Karpas-422 (cell line): ENCODE measurements at regions not wholly inside any gene's neighbourhood (a gene's known extent, or its start where the extent isn't known, plus 50 kb on each side); places are given as distances from the start of the nearest gene placed in this dataset.
A peak's percentile ranks its signal among the peaks of the same experiment; 100 is the strongest.
"Not testable (repeated sequence)": the region's sequence is repeated elsewhere in the genome, so short reads cannot be mapped to it uniquely, and the experiment has no call there.

ENCODE experiments used
- DNase-seq: peaks from one replicate; pipeline ENCODE4 v3.0.0-alpha.2; 2015
- H2AFZ ChIP-seq: fragments of 200-600 bp; sonication (generic); 2 replicates; pipeline ENCODE4 v1.6.1; 2014; ENCODE audit warnings: antibody characterized with exemption, low read length, mixed read lengths
- H3K27ac ChIP-seq: fragments of 200-600 bp; sonication (generic); 2 replicates; pipeline ENCODE4 v1.5.1; 2014; ENCODE audit warnings: mild to moderate bottlenecking, low read length, moderate library complexity
- H3K27me3 ChIP-seq: fragments of 200-600 bp; sonication (generic); 2 replicates; pipeline ENCODE4 v1.6.1; 2014; ENCODE audit warnings: low read length, mixed read lengths
- H3K36me3 ChIP-seq: fragments of 200-600 bp; sonication (generic); 2 replicates; pipeline ENCODE4 v1.6.1; 2014; ENCODE audit warnings: low read length, mixed read lengths; ENCODE audit not compliant: insufficient read depth
- H3K4me1 ChIP-seq: fragments of 200-600 bp; sonication (generic); 2 replicates; pipeline ENCODE4 v1.6.1; 2014; ENCODE audit warnings: mild to moderate bottlenecking, low read length, mixed read lengths
- H3K4me2 ChIP-seq: fragments of 200-600 bp; sonication (generic); 2 replicates; pipeline ENCODE4 v1.6.1; 2014; ENCODE audit warnings: low read length, low read depth, mild to moderate bottlenecking; ENCODE audit not compliant: poor library complexity, severe bottlenecking
- H3K4me3 ChIP-seq: fragments of 200-600 bp; sonication (generic); 2 replicates; pipeline ENCODE4 v1.5.1; 2014; ENCODE audit warnings: mild to moderate bottlenecking, antibody characterized with exemption, low read length, mixed read lengths
- H3K79me2 ChIP-seq: fragments of 200-600 bp; sonication (generic); 2 replicates; pipeline ENCODE4 v1.6.1; 2014; ENCODE audit warnings: mild to moderate bottlenecking, low read length, mixed read lengths
- H3K9ac ChIP-seq: fragments of 200-600 bp; sonication (generic); 2 replicates; pipeline ENCODE4 v1.6.0; 2014; ENCODE audit warnings: low read length
- H3K9me2 ChIP-seq: fragments of 200-600 bp; sonication (generic), shearing (Covaris generic); replicated peaks from 2 replicates; pipeline ENCODE4 v1.6.0; 2014; ENCODE audit warnings: mild to moderate bottlenecking, low read length, moderate library complexity; ENCODE audit not compliant: insufficient read depth
- H3K9me3 ChIP-seq: fragments of 300-700, 200-600 bp; sonication (generic); 2 replicates; pipeline ENCODE4 v1.6.1; 2014; ENCODE audit warnings: low read length, mixed read lengths
- H4K20me1 ChIP-seq: fragments of 200-600 bp; sonication (generic); 2 replicates; pipeline ENCODE4 v1.6.1; 2014; ENCODE audit warnings: mild to moderate bottlenecking, antibody characterized with exemption, low read length, low read depth; ENCODE audit not compliant: insufficient read depth

- H2AFZ ChIP-seq, H3K4me3 ChIP-seq, DNase-seq, H3K4me2 ChIP-seq, H3K4me1 ChIP-seq, H3K27me3 ChIP-seq, H3K9ac ChIP-seq, H3K27ac ChIP-seq, H3K36me3 ChIP-seq, H3K9me3 ChIP-seq, H3K9me2 ChIP-seq, H4K20me1 ChIP-seq, H3K79me2 ChIP-seq: not testable (repeated sequence)
Observed at GRCh38 chr6:60767791-60768499, 1518.1 kb downstream of the KHDRBS2 start.

GRCh38 chr6:60765331-60765730, 1520.7 kb downstream of the KHDRBS2 start:
- DNase-seq, H2AFZ ChIP-seq, H3K79me2 ChIP-seq, H3K27me3 ChIP-seq, H3K9me2 ChIP-seq, H3K36me3 ChIP-seq, H3K27ac ChIP-seq, H4K20me1 ChIP-seq, H3K4me2 ChIP-seq, H3K9ac ChIP-seq, H3K4me3 ChIP-seq, H3K9me3 ChIP-seq, H3K4me1 ChIP-seq: not testable (repeated sequence)

GRCh38 chr6:60763464-60764080, 1522.5 kb downstream of the KHDRBS2 start:
- H3K36me3 ChIP-seq, H3K27ac ChIP-seq, H3K9me2 ChIP-seq, H3K9ac ChIP-seq, H3K4me2 ChIP-seq, H4K20me1 ChIP-seq, H3K9me3 ChIP-seq, H3K79me2 ChIP-seq, H3K27me3 ChIP-seq, DNase-seq, H3K4me3 ChIP-seq, H2AFZ ChIP-seq, H3K4me1 ChIP-seq: not testable (repeated sequence)

GRCh38 chr6:60760928-60761327, 1525.1 kb downstream of the KHDRBS2 start:
- H3K4me3 ChIP-seq, H3K79me2 ChIP-seq, H4K20me1 ChIP-seq, H3K9me2 ChIP-seq, H3K4me2 ChIP-seq, H3K9me3 ChIP-seq, H3K36me3 ChIP-seq, H2AFZ ChIP-seq, H3K4me1 ChIP-seq, H3K27ac ChIP-seq, DNase-seq, H3K9ac ChIP-seq, H3K27me3 ChIP-seq: not testable (repeated sequence)

GRCh38 chr6:60759149-60759825, 1526.7 kb downstream of the KHDRBS2 start:
- not testable (repeated sequence) for H3K9me3 ChIP-seq, H2AFZ ChIP-seq, H3K9ac ChIP-seq, H3K79me2 ChIP-seq, DNase-seq, H4K20me1 ChIP-seq, H3K36me3 ChIP-seq, H3K27me3 ChIP-seq, H3K4me1 ChIP-seq, H3K27ac ChIP-seq, H3K9me2 ChIP-seq, H3K4me2 ChIP-seq, H3K4me3 ChIP-seq

GRCh38 chr6:60758725-60759124, 1527.3 kb downstream of the KHDRBS2 start:
- H3K9ac ChIP-seq, H3K27me3 ChIP-seq, H3K4me2 ChIP-seq, H2AFZ ChIP-seq, H3K27ac ChIP-seq, DNase-seq, H3K36me3 ChIP-seq, H3K4me3 ChIP-seq, H3K4me1 ChIP-seq, H4K20me1 ChIP-seq, H3K9me2 ChIP-seq, H3K79me2 ChIP-seq, H3K9me3 ChIP-seq: not testable (repeated sequence)

GRCh38 chr6:60754879-60755278, 1531.1 kb downstream of the KHDRBS2 start:
- peak; percentile 41 for DNase-seq
- Histone ChIP-seq H3K9ac (no peak overlapping the region), H3K36me3 (no peaks in the 10 kb centered on the region), H3K79me2 (no peaks in the 10 kb centered on the region), H3K9me3 (no peaks in the 10 kb centered on the region), H3K27ac (no peak overlapping the region), H2AFZ (no peak overlapping the region), H3K4me3 (no peak overlapping the region), H3K4me1 (no peaks in the 10 kb centered on the region), H4K20me1 (no peaks in the 10 kb centered on the region), H3K4me2 (no peak overlapping the region), H3K27me3 (no peaks in the 10 kb centered on the region), H3K9me2 (no peaks in the 10 kb centered on the region)

GRCh38 chr6:60750353-60751081, 1535.5 kb downstream of the KHDRBS2 start:
- not testable (repeated sequence) for DNase-seq, H3K4me3 ChIP-seq, H3K4me2 ChIP-seq, H3K4me1 ChIP-seq, H3K36me3 ChIP-seq, H3K27ac ChIP-seq, H4K20me1 ChIP-seq, H3K27me3 ChIP-seq, H3K9me3 ChIP-seq, H2AFZ ChIP-seq, H3K79me2 ChIP-seq, H3K9ac ChIP-seq, H3K9me2 ChIP-seq
